NCI-H2227 (cell line): ENCODE measurements at regions not wholly inside any gene's neighbourhood (a gene's known extent, or its start where the extent isn't known, plus 50 kb on each side); places are given as distances from the start of the nearest gene placed in this dataset.
"Not testable (repeated sequence)": the region's sequence is repeated elsewhere in the genome, so short reads cannot be mapped to it uniquely, and the experiment has no call there.

Experiments used
- DNase-seq: peaks from one replicate; lab custom pipeline; 2025; ENCODE audit not compliant: unreplicated experiment; lab: John Stamatoyannopoulos, UW

DNA sequence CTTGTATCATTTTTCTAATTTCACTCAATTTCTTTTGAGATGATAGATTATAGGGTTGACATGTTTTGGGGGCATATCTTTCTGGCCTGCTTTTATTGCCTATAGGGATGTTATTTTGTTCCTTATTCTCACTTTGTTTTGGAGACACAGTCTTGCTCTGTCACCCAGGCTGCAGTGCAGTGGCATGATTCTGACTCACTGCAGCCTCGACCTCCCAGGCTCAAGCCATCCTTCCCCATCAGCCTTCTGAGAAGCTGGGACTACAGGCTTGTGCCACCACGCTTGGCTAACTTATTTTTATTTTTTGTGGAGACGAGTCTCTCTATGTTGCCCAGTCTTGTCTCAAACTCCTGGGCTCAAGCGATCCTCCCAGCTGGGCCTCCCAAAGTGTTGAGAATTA lies 72.8 kb upstream of the FAN1 start:
- DNase-seq: no peak

DNA sequence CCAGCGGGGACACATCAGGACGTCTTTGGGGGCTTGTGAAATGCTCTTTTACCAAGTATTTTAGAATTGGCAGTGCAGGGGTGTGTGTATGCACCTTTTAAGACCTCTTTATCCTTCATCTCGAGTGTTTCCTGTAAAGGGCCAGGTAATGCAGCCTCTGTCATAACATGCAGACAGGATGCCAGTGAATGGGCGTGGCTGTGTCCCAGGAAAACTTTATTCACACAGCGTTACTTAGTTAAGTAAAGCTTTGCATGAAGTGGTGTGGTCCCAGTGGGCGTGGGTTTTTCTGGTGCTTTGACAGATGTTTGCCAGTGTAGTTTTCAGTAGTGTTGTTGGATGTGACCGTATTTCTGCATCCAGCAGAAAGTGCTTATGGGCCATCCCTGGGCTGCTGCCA lies 70.3 kb upstream of the FAN1 start:
- not testable (repeated sequence) for DNase-seq

DNA sequence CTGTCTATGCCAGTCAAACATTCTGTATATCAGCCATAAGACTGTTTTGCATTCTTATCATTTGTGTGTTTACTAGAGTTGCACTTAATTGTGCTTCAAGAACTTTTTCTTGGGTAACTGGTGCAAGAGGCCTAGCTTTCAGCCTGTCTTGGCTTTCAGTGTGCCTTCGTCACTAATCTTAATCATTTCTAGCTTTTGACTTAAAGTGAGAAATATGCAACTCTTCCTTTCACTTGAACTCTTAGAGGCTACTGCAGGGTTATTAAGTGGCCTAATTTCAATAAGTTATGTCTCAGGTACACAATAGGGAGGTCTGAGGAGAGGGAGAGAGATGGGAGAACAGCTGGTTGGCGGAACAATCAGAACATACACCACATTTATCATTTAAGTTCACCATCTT lies 62.1 kb upstream of the FAN1 start:
- DNase-seq: not testable (repeated sequence)

DNA sequence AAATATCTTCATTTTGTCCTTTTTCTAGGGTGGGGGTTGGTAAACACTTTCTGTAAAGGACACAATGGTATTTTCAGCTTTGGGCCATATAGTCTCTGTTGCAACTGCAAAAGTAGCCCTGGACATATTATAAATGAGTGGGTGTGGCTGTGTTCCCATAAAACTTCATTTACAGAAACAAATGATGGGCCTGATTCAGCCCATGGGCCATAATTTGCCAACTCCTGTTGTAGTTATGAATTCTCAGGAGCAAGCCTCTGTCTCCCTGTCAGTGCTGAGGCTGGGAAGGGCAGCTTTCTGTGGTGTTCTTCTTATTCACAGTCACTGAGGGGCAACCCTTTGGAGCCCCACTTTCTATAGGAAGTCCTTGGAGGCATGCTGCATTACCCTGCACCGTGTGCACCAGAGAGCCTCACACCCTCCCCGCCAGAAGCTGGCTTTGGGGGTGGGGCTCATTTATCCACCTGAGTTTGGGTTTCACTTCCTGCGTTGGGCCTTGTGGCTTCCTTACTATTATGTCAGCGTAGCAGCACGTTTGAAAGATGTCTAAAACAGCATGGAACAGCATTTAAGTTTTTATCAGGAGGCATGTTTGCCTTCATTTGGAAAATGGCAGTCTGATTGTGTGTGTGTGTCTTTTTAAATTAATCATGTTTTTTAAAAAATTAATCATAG lies 60.8 kb upstream of the FAN1 start:
- not testable (repeated sequence) for DNase-seq

DNA sequence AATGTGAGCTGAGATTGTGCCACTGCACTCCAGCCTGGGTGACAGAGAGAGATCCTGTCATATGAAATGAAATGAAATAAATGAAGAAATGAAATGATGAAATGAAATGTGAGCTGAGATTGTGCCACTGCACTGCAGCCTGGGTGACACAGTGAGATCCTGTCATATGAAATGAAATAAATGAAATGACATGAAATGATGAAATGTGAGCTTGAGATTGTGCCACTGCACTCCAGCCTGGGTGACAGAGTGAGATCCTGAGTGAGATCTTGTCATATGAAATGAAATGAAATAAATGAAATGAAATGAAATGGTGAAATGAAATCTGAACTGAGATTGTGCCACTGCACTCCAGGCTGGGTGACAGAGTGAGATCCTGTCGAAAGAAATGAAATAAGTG lies 58.2 kb upstream of the FAN1 start:
- not testable (repeated sequence) for DNase-seq
